GM23338 (cell line): ENCODE measurements at regions not wholly inside any gene's neighbourhood (a gene's known extent, or its start where the extent isn't known, plus 50 kb on each side); places are given as distances from the start of the nearest gene placed in this dataset.

Experiments used
- CREB1 ChIP-seq: fragments of 250-450 bp; sonication (Bioruptor Pico); IDR thresholded peaks from 2 replicates; pipeline ENCODE4 v1.5.0; 2020; ENCODE audit warnings: low read depth, mild to moderate bottlenecking, moderate library complexity
- CTCF ChIP-seq, 2 experiments: fragments of 200-600 bp in 1 of 2; sonication (generic) in 1 of 2; conservative IDR thresholded peaks; 2 replicates each; pipeline versions ENCODE4 v1.5.1 to v1.6.1; 2016 to 2017; ENCODE audit warnings: antibody characterized with exemption in 2 of 2, low read depth in 2 of 2, mild to moderate bottlenecking in 2 of 2, moderate library complexity in 1 of 2
- EZH2 ChIP-seq: fragments of 200-600 bp; sonication (generic); IDR thresholded peaks from one replicate; pipeline ENCODE4 v1.8.0; 2017; ENCODE audit warnings: antibody characterized with exemption, mild to moderate bottlenecking, low read depth; ENCODE audit not compliant: unreplicated experiment
- EZH2phosphoT487 ChIP-seq: fragments of 200-600 bp; sonication (generic); IDR thresholded peaks from one replicate; pipeline ENCODE4 v1.8.1; 2018; ENCODE audit warnings: antibody characterized with exemption; ENCODE audit not compliant: unreplicated experiment
- JUNB ChIP-seq: IDR thresholded peaks from one replicate; pipeline ENCODE4 v1.6.1; 2016; ENCODE audit warnings: antibody characterized with exemption; ENCODE audit not compliant: unreplicated experiment
- NANOG ChIP-seq: IDR thresholded peaks from 2 replicates; pipeline ENCODE4 v1.6.1; 2016; ENCODE audit warnings: antibody characterized with exemption, borderline replicate concordance
- POLR2AphosphoS5 ChIP-seq: IDR thresholded peaks from 2 replicates; pipeline ENCODE4 v1.6.1; 2016; ENCODE audit warnings: antibody characterized with exemption, low read depth
- REST ChIP-seq: IDR thresholded peaks from one replicate; pipeline ENCODE4 v1.6.1; 2018; ENCODE audit warnings: antibody characterized with exemption; ENCODE audit not compliant: unreplicated experiment
- STAT1 ChIP-seq: IDR thresholded peaks from one replicate; pipeline ENCODE4 v1.6.1; 2016; ENCODE audit warnings: antibody characterized with exemption; ENCODE audit not compliant: unreplicated experiment
- TF ChIP-seq, protein P1 (sequence below): fragments of 250-450 bp; sonication (Bioruptor Pico); IDR thresholded peaks from 2 replicates; pipeline ENCODE4 v1.5.0; 2020; ENCODE audit warnings: mild to moderate bottlenecking, moderate library complexity

DNA sequence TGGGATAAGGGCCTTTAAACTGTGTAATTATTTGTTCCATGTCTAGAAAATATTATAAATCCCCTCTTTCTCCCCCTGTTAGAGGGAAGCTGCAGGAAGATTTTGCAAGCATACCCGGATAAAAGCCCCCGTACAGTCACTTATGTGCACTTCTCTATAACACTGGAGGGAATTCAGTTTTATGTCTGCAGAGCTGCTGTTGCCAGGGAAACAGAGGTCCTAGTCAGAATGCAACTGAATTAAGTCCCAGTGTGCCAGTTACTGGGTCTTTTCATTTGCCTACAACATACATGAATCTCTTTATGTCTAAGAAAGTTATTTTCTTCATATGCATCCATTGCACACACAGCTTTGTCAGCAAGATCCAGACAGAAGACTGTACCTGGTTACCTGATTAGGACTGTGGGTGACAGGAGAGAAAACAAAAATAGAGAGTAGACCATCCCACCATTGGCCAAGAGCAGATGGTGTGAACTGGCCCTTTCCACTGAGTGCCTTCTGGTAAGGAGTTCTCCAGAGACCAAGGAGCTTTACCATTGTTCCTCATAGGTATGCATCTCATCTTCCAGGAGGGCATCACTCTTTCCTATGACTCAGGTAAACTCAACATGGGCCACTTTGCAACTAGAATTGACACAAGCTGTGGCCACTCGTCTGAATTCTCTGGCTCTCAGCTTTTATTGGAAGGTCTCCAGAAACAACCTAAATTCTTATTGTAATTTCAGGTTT, 180.8 kb upstream of the PHACTR1 start:
- TF ChIP-seq CTCF (conservative IDR thresholded peaks at IDR 0.05; ENCODE audit: low read depth in 2 of 2) (no peak), REST (no peak), EZH2 (no peak), STAT1 (no peak), EZH2phosphoT487 (no peak), NANOG (no peak), POLR2AphosphoS5 (no peak), JUNB (no peak), CREB1 (CRISPR knock-in tag) (no peak)
- TF ChIP-seq, protein P1, sequence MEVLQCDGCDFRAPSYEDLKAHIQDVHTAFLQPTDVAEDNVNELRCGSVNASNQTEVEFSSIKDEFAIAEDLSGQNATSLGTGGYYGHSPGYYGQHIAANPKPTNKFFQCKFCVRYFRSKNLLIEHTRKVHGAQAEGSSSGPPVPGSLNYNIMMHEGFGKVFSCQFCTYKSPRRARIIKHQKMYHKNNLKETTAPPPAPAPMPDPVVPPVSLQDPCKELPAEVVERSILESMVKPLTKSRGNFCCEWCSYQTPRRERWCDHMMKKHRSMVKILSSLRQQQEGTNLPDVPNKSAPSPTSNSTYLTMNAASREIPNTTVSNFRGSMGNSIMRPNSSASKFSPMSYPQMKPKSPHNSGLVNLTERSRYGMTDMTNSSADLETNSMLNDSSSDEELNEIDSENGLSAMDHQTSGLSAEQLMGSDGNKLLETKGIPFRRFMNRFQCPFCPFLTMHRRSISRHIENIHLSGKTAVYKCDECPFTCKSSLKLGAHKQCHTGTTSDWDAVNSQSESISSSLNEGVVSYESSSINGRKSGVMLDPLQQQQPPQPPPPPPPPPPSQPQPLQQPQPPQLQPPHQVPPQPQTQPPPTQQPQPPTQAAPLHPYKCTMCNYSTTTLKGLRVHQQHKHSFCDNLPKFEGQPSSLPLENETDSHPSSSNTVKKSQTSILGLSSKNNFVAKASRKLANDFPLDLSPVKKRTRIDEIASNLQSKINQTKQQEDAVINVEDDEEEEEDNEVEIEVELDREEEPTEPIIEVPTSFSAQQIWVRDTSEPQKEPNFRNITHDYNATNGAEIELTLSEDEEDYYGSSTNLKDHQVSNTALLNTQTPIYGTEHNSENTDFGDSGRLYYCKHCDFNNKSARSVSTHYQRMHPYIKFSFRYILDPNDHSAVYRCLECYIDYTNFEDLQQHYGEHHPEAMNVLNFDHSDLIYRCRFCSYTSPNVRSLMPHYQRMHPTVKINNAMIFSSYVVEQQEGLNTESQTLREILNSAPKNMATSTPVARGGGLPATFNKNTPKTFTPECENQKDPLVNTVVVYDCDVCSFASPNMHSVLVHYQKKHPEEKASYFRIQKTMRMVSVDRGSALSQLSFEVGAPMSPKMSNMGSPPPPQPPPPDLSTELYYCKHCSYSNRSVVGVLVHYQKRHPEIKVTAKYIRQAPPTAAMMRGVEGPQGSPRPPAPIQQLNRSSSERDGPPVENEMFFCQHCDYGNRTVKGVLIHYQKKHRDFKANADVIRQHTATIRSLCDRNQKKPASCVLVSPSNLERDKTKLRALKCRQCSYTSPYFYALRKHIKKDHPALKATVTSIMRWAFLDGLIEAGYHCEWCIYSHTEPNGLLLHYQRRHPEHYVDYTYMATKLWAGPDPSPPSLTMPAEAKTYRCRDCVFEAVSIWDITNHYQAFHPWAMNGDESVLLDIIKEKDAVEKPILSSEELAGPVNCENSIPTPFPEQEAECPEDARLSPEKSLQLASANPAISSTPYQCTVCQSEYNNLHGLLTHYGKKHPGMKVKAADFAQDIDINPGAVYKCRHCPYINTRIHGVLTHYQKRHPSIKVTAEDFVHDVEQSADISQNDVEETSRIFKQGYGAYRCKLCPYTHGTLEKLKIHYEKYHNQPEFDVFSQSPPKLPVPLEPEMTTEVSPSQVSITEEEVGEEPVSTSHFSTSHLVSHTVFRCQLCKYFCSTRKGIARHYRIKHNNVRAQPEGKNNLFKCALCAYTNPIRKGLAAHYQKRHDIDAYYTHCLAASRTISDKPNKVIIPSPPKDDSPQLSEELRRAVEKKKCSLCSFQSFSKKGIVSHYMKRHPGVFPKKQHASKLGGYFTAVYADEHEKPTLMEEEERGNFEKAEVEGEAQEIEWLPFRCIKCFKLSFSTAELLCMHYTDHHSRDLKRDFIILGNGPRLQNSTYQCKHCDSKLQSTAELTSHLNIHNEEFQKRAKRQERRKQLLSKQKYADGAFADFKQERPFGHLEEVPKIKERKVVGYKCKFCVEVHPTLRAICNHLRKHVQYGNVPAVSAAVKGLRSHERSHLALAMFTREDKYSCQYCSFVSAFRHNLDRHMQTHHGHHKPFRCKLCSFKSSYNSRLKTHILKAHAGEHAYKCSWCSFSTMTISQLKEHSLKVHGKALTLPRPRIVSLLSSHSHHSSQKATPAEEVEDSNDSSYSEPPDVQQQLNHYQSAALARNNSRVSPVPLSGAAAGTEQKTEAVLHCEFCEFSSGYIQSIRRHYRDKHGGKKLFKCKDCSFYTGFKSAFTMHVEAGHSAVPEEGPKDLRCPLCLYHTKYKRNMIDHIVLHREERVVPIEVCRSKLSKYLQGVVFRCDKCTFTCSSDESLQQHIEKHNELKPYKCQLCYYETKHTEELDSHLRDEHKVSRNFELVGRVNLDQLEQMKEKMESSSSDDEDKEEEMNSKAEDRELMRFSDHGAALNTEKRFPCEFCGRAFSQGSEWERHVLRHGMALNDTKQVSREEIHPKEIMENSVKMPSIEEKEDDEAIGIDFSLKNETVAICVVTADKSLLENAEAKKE (CRISPR knock-in tag) = no peak
